ENCODE measurements at regions not wholly inside any gene's neighbourhood (a gene's known extent, or its start where the extent isn't known, plus 50 kb on each side); places are given as distances from the start of the nearest gene placed in this dataset.

- TF ChIP-seq CTCF (IDR thresholded peaks at IDR 0.05) (no peak), POLR2A (IDR thresholded peaks at IDR 0.05) (no peak)
Measured at GRCh38 chr12:30440826-30441602, 254.7 kb downstream of the IPO8 start.
